Endothelial cell of umbilical vein (primary cell): ENCODE measurements at regions not wholly inside any gene's neighbourhood (a gene's known extent, or its start where the extent isn't known, plus 50 kb on each side); places are given as distances from the start of the nearest gene placed in this dataset.

ENCODE experiments used
- BruUV-seq: library from RNA; stranded (reverse); fragments of 400-500 nt; replicated peaks from 2 replicates; lab custom pipeline; 2021; lab: Mats Ljungman, UMichigan
- CTCF ChIA-PET: fragments of 300-600, 350-600 bp; sonication (Branson Sonifier 250); formaldehyde crosslinking; loops from one replicate; lab custom pipeline; 2021; ENCODE audit warnings: antibody characterized with exemption, inconsistent platforms; lab: Charles Lee
- POLR2A ChIA-PET: fragments of 300-600, 350-600 bp; sonication (Branson Sonifier 250); formaldehyde crosslinking; loops from one replicate; lab custom pipeline; 2021; ENCODE audit warnings: antibody characterized with exemption, inconsistent platforms; lab: Charles Lee
- DNase-seq: peaks from one replicate; pipeline ENCODE4 v3.0.0-alpha.2; 2011; ENCODE audit warnings: low read depth, low spot score
- FAIRE-seq: peaks from 2 replicates; lab custom pipeline; 2011; peaks lifted over from hg19 to GRCh38; lab: Jason Lieb, UNC
- H2AFZ ChIP-seq: 2 replicates; pipeline ENCODE4 v1.6.0; 2012; ENCODE audit warnings: low read depth, low read length, control low read depth, inconsistent platforms
- H3K27ac ChIP-seq: 2 replicates; pipeline ENCODE4 v1.5.1; 2011; ENCODE audit warnings: low read depth, mild to moderate bottlenecking, control low read depth, low read length, moderate library complexity; ENCODE audit not compliant: insufficient read depth
- H3K27me3 ChIP-seq, 2 experiments: 2 replicates each; pipeline versions ENCODE4 v1.6.0 to v1.6.1; 2011; ENCODE audit warnings: low read length in 2 of 2, mixed read lengths in 1 of 2; ENCODE audit not compliant: control insufficient read depth in 2 of 2, insufficient read depth in 2 of 2
- H3K36me3 ChIP-seq, 2 experiments: 2 replicates in 1 of 2; 3 replicates in 1 of 2; pipeline ENCODE4 v1.5.1; 2011; ENCODE audit warnings: low read length in 2 of 2, mild to moderate bottlenecking in 1 of 2, moderate library complexity in 1 of 2; ENCODE audit not compliant: control insufficient read depth in 2 of 2, insufficient read depth in 2 of 2; ENCODE audit errors: extremely low read depth in 1 of 2
- H3K4me1 ChIP-seq: 3 replicates; pipeline ENCODE4 v1.5.1; 2011; ENCODE audit warnings: mild to moderate bottlenecking, low read length; ENCODE audit not compliant: control insufficient read depth, insufficient read depth; ENCODE audit errors: extremely low read depth
- H3K4me2 ChIP-seq: 2 replicates; pipeline ENCODE4 v1.6.1; 2011; ENCODE audit warnings: low read length, control low read depth, mixed read lengths; ENCODE audit not compliant: insufficient read depth
- H3K4me3 ChIP-seq, 3 experiments: fragments of 200-600 bp in 1 of 3; sonication (generic), shearing (Covaris generic) in 1 of 3; replicated peaks in 1 of 3; 2 replicates each; pipeline ENCODE4 v1.5.1; 2011 to 2016; ENCODE audit warnings: control low read depth in 3 of 3, low read length in 3 of 3, mild to moderate bottlenecking in 2 of 3, inconsistent platforms in 1 of 3, low read depth in 1 of 3, moderate library complexity in 1 of 3; ENCODE audit not compliant: insufficient read depth in 1 of 3
- H3K79me2 ChIP-seq: 2 replicates; pipeline ENCODE4 v1.6.0; 2012; ENCODE audit warnings: low read length, inconsistent platforms; ENCODE audit not compliant: control insufficient read depth, insufficient read depth
- H3K9ac ChIP-seq: replicated peaks from 2 replicates; pipeline ENCODE3; 2011; ENCODE audit warnings: low read length, control low read depth; ENCODE audit not compliant: insufficient read depth; ENCODE audit errors: extremely low read depth
- H3K9me1 ChIP-seq: replicated peaks from 3 replicates; pipeline ENCODE4 v1.6.0; 2011; ENCODE audit warnings: mild to moderate bottlenecking, low read length; ENCODE audit not compliant: control insufficient read depth, insufficient read depth; ENCODE audit errors: extremely low read depth
- H3K9me3 ChIP-seq: replicated peaks from 2 replicates; pipeline ENCODE4 v1.5.1; 2012; ENCODE audit warnings: low read length, inconsistent platforms; ENCODE audit not compliant: control insufficient read depth, insufficient read depth
- H4K20me1 ChIP-seq: replicated peaks from 2 replicates; pipeline ENCODE3; 2011; ENCODE audit warnings: mild to moderate bottlenecking, low read length; ENCODE audit not compliant: control insufficient read depth, insufficient read depth; ENCODE audit errors: extremely low read depth
- CTCF ChIP-seq, 2 donors: IDR thresholded peaks; 1 replicate in 1 of 2; 2 replicates in 1 of 2; pipeline ENCODE4 v1.5.1; 2011; ENCODE audit warnings: low read length in 2 of 2, mild to moderate bottlenecking in 2 of 2, moderate library complexity in 2 of 2, control low read depth in 1 of 2, inconsistent platforms in 1 of 2, low read depth in 1 of 2; ENCODE audit not compliant: insufficient read depth in 1 of 2; ENCODE audit errors: extremely low read depth in 1 of 2
- EZH2 ChIP-seq: IDR thresholded peaks from 2 replicates; pipeline ENCODE4 v1.6.1; 2012; ENCODE audit warnings: borderline replicate concordance, low read depth, mild to moderate bottlenecking, moderate library complexity, low read length, inconsistent platforms; ENCODE audit not compliant: severe bottlenecking
- FOS ChIP-seq: IDR thresholded peaks from 2 replicates; pipeline ENCODE4 v1.6.1; 2011; ENCODE audit warnings: mild to moderate bottlenecking, low read length, moderate library complexity, borderline replicate concordance; ENCODE audit not compliant: insufficient read depth
- GATA2 ChIP-seq: IDR thresholded peaks from 2 replicates; pipeline ENCODE4 v1.7.0; 2011; ENCODE audit warnings: low read depth, mild to moderate bottlenecking, moderate library complexity, mixed read lengths, low read length; ENCODE audit not compliant: insufficient read length, insufficient read depth
- JUN ChIP-seq: IDR thresholded peaks from 2 replicates; pipeline ENCODE4 v1.6.1; 2011; ENCODE audit warnings: borderline replicate concordance, low read depth; ENCODE audit not compliant: insufficient read length, insufficient read depth
- MAX ChIP-seq: IDR thresholded peaks from 2 replicates; pipeline ENCODE4 v1.6.1; 2011; ENCODE audit not compliant: insufficient read depth, insufficient read length
- MYC ChIP-seq: IDR thresholded peaks from one replicate; pipeline ENCODE4 v1.6.1; 2011; ENCODE audit warnings: mild to moderate bottlenecking, low read depth, low read length
- POLR2A ChIP-seq: IDR thresholded peaks from 2 replicates; pipeline ENCODE4 v1.6.1; 2012; ENCODE audit warnings: low read depth, mild to moderate bottlenecking, control low read depth, low read length
- POLR2AphosphoS5 ChIP-seq: IDR thresholded peaks from 2 replicates; pipeline ENCODE4 v1.6.1; 2012; ENCODE audit warnings: low read depth, mild to moderate bottlenecking, control low read depth, low read length, moderate library complexity; ENCODE audit not compliant: insufficient read depth
- dilution Hi-C: fragments of 300-500 bp; cut with MboI; formaldehyde crosslinking; loops from one replicate; pipeline ENCODE4 v1.15.0; 2019; ENCODE audit warnings: low sequenced_read_pairs; ENCODE audit not compliant: extremely low pct_ligation_motif_present
- intact Hi-C: fragments of 100-400 bp; cut with micrococcal nuclease; formaldehyde crosslinking; loops from one replicate; pipeline ENCODE4 v1.10.0; 2022

GRCh38 chr2:14720319-14720718 is 87.8 kb downstream of the LRATD1 start:
- no peak overlapping the region for H2AFZ ChIP-seq
- no peaks in the 10 kb centered on the region for H3K9me3 ChIP-seq
- no peaks in the 10 kb centered on the region for H4K20me1 ChIP-seq
- no peak for FAIRE-seq
- no peaks in the 10 kb centered on the region for H3K36me3 ChIP-seq
- no peak for DNase-seq
- intact Hi-C loops, result no loop called here
- H3K27ac ChIP-seq, result no peak overlapping the region
- H3K4me2 ChIP-seq, result no peak overlapping the region
- no TSS peak for BruUV-seq
- no peaks in the 10 kb centered on the region for H3K27me3 ChIP-seq
- ChIA-PET CTCF (no interaction called here), POLR2A (no interaction called here)
- H3K79me2 ChIP-seq, result no peaks in the 10 kb centered on the region
- dilution Hi-C loops, result no loop called here
- TF ChIP-seq EZH2, result no peak
- TF ChIP-seq MYC, result no peak
- TF ChIP-seq GATA2, result no peak
- no peak for TF ChIP-seq FOS
- no peak for TF ChIP-seq POLR2A
- H3K4me3 ChIP-seq, result no peak overlapping the region
- H3K9ac ChIP-seq, result no peak overlapping the region
- H3K4me1 ChIP-seq, result no peaks in the 10 kb centered on the region
- no peaks in the 10 kb centered on the region for H3K9me1 ChIP-seq

- no peaks in the 10 kb centered on the region for H3K27me3 ChIP-seq
- no peak overlapping the region for H3K27ac ChIP-seq
- dilution Hi-C loops (no loop called here), intact Hi-C loops (no loop called here)
- ChIA-PET CTCF (no interaction called here), POLR2A (no interaction called here)
- H3K9me3 ChIP-seq, result no peaks in the 10 kb centered on the region
- FAIRE-seq (no peak), DNase-seq (no peak)
- H2AFZ ChIP-seq, result no peak overlapping the region
- no peaks in the 10 kb centered on the region for H3K36me3 ChIP-seq
- H3K9ac ChIP-seq, result no peak overlapping the region
- H3K9me1 ChIP-seq, result no peaks in the 10 kb centered on the region
- H3K4me2 ChIP-seq, result no peak overlapping the region
- no peaks in the 10 kb centered on the region for H4K20me1 ChIP-seq
- H3K4me3 ChIP-seq, result no peak overlapping the region
- H3K4me1 ChIP-seq, result no peaks in the 10 kb centered on the region
- no TSS peak for BruUV-seq
- TF ChIP-seq JUN, result no peak
- no peak for TF ChIP-seq POLR2A
- no peak for TF ChIP-seq GATA2
- TF ChIP-seq CTCF (IDR thresholded peaks at IDR 0.05; ENCODE audit: extremely low read depth in 1 of 2, insufficient read depth in 1 of 2, low read depth in 1 of 2, low read length in 2 of 2), result no peak
- no peak for TF ChIP-seq POLR2AphosphoS5
- TF ChIP-seq FOS, result no peak
- no peak for TF ChIP-seq EZH2
- no peak for TF ChIP-seq MAX
- TF ChIP-seq MYC, result no peak
- no peaks in the 10 kb centered on the region for H3K79me2 ChIP-seq
Observed at GRCh38 chr2:14720739-14721138, 88.2 kb downstream of the LRATD1 start.
